ENCODE measurements at regions not wholly inside any gene's neighbourhood (a gene's known extent, or its start where the extent isn't known, plus 50 kb on each side); places are given as distances from the start of the nearest gene placed in this dataset.
A peak's percentile ranks its signal among the peaks of the same experiment; 100 is the strongest.

DNA sequence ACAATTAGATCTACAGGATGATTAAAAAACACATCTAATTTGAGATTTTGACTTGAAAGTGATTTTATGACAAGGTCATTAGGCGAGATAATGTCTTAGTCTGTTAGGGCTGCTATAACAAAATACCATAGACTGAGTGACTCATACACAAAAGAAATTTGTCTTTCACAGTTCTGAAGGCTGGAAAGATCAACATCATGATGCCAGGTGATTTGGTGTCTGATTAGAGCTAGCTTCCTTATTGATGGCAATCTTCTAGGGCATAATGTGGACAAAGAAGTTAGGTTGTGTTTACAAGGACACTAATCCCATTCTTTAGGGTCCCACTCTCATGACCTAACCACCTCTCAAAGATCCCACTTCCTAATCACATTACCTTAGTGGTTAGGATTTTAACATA, 256.7 kb downstream of the TUSC1 start:
- no peak overlapping the region for H3K27ac Mint-ChIP-seq

DNA sequence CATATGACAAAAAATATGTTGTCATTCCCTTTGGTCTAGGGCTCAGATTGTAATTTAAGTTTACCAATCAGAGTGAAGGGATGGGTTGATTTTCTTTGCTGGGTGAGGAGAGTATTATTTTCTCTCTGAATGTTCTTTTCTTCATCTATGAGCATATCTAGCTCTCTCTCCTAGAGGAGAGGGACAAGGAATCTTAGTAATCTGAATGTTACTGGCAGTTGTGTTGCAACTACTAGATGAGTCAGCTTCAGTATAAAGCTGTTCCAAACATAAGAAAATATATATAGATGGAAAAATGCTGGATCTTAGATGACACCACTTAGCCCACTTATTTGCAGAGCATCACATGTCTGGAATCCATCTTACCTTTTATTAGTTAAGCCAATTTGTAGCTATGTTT, 259.3 kb downstream of the TUSC1 start:
- H3K4me1 Mint-ChIP-seq = no peaks in the 10 kb centered on the region
- DNase-seq = no peak
- H3K27ac Mint-ChIP-seq = no peak overlapping the region
- H3K27me3 Mint-ChIP-seq (ENCODE audit: low read depth, poor library complexity) = no peaks in the 10 kb centered on the region
- H3K4me3 Mint-ChIP-seq = no peak overlapping the region
- no peaks in the 10 kb centered on the region for H3K9me3 Mint-ChIP-seq
- H3K36me3 Mint-ChIP-seq (ENCODE audit: low read depth) = no peaks in the 10 kb centered on the region
- TF ChIP-seq, protein P1, sequence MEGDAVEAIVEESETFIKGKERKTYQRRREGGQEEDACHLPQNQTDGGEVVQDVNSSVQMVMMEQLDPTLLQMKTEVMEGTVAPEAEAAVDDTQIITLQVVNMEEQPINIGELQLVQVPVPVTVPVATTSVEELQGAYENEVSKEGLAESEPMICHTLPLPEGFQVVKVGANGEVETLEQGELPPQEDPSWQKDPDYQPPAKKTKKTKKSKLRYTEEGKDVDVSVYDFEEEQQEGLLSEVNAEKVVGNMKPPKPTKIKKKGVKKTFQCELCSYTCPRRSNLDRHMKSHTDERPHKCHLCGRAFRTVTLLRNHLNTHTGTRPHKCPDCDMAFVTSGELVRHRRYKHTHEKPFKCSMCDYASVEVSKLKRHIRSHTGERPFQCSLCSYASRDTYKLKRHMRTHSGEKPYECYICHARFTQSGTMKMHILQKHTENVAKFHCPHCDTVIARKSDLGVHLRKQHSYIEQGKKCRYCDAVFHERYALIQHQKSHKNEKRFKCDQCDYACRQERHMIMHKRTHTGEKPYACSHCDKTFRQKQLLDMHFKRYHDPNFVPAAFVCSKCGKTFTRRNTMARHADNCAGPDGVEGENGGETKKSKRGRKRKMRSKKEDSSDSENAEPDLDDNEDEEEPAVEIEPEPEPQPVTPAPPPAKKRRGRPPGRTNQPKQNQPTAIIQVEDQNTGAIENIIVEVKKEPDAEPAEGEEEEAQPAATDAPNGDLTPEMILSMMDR (IDR thresholded peaks at IDR 0.05) = no peak

More for the DNA sequence above, 256.7 kb downstream of the TUSC1 start:
- Mint-ChIP-seq H3K4me1 (no peaks in the 10 kb centered on the region), H3K27me3 (ENCODE audit: low read depth, poor library complexity) (no peaks in the 10 kb centered on the region), H3K36me3 (ENCODE audit: low read depth) (no peaks in the 10 kb centered on the region), H3K4me3 (no peak overlapping the region), H3K9me3 (no peaks in the 10 kb centered on the region)
- DNase-seq = no peak
- TF ChIP-seq, protein P1 (IDR thresholded peaks at IDR 0.05) = no peak

DNA sequence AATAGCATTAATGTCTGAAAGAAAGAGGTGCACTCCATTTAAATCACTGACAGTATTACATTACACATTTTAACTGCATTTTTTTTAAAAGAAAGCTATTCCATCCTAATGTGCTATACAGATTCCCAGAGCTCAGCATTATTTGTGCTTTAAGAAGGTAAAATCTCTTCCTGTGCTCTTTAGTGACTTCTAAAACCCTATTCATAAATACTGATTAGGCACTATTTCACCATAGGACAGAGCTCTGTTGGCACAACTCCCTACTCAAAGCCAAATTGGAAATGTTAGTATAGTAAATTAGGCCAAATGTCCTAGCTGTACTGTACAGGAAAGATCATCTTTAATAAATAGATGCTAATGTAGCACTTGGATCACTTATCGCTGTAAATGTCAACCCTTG, 262.5 kb downstream of the TUSC1 start:
- no peak overlapping the region for H3K27ac Mint-ChIP-seq
- no peak overlapping the region for H3K4me3 Mint-ChIP-seq
- TF ChIP-seq, protein P1 (IDR thresholded peaks at IDR 0.05) = no peak

DNA sequence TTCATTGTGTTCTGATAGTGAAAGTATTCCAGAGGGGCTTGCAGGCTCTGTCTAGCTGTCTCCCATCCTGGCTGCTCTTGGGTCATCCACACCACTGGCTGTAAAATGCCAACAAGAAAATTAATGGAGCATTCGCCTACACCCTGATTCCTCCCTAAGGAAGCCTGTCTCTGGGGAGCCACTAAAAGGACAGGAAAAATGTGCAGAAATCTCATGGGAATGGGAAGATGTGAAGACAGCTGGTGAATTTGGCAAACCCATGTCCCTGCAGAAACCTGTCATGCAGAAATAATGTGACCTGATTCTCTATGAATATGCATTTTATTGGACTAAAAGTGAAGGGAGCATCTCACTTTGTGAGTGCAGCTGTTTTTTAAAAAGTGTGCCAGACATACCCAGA, 265.6 kb downstream of the TUSC1 start:
- Mint-ChIP-seq H3K27me3 (ENCODE audit: low read depth, poor library complexity) (no peaks in the 10 kb centered on the region), H3K27ac (no peak overlapping the region), H3K9me3 (no peaks in the 10 kb centered on the region), H3K4me1 (peaks cover 11% of the 10 kb centered on the region), H3K4me3 (no peak overlapping the region), H3K36me3 (ENCODE audit: low read depth) (no peaks in the 10 kb centered on the region)
- TF ChIP-seq, protein P1 (IDR thresholded peaks at IDR 0.05) = no peak
- DNase-seq = peak; percentile 6

More for the DNA sequence above, 262.5 kb downstream of the TUSC1 start:
- no peak for DNase-seq
- no peaks in the 10 kb centered on the region for H3K36me3 Mint-ChIP-seq (ENCODE audit: low read depth)
- H3K27me3 Mint-ChIP-seq (ENCODE audit: low read depth, poor library complexity) = no peaks in the 10 kb centered on the region
- no peaks in the 10 kb centered on the region for H3K9me3 Mint-ChIP-seq
- H3K4me1 Mint-ChIP-seq = peaks cover 11% of the 10 kb centered on the region

DNA sequence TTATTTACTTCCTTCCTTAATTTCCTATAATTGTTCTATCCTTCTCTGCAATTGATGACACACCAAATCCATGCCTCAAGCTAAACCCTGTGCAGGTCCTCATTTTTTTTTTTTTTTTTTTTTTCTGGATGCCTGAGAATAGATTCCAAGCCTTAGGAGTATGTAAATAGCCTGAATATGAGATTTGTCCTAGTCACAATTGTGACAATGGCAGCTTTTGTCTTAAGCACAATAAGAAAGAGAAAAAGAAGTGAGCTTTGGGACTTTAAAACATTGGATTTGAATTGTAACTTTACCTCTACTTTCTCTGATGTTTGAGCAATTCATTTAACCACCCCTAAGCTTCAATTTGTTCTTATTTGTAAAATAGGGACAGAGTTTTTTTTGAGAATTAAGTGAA, 280.5 kb downstream of the TUSC1 start:
- Mint-ChIP-seq H3K27me3 (ENCODE audit: low read depth, poor library complexity) (no peaks in the 10 kb centered on the region), H3K9me3 (no peaks in the 10 kb centered on the region), H3K4me1 (no peaks in the 10 kb centered on the region), H3K27ac (no peak overlapping the region), H3K4me3 (no peak overlapping the region), H3K36me3 (ENCODE audit: low read depth) (no peaks in the 10 kb centered on the region)
- DNase-seq = no peak
- TF ChIP-seq, protein P1 (IDR thresholded peaks at IDR 0.05) = no peak

DNA sequence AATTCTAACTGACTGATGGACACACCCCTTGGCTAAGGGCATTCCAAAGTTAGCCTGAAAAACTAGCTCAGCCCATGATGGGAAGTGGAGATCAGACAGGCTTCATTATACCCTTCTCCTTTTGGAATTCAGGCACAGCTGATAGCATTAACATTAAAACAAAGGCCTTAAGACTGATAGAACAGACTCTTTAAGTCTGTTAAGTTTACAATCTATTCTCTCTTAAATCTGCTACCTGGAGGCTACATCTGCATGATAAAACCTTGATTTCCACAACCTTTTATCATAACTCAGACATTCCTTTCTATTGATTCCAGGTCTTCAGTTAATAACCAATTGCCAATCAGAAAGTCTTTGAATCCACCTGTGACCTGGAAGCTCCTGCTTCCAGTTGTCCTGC, 281.4 kb downstream of the TUSC1 start:
- H3K4me1 Mint-ChIP-seq = no peaks in the 10 kb centered on the region
- no peaks in the 10 kb centered on the region for H3K9me3 Mint-ChIP-seq
- H3K36me3 Mint-ChIP-seq (ENCODE audit: low read depth) = no peaks in the 10 kb centered on the region
- TF ChIP-seq, protein P1 (IDR thresholded peaks at IDR 0.05) = no peak
- no peak overlapping the region for H3K27ac Mint-ChIP-seq
- no peak overlapping the region for H3K4me3 Mint-ChIP-seq
- no peak for DNase-seq
- H3K27me3 Mint-ChIP-seq (ENCODE audit: low read depth, poor library complexity) = no peaks in the 10 kb centered on the region

All from nephron progenitor cell (in vitro differentiated cells).